OCI-LY7 (cell line): ENCODE measurements at regions not wholly inside any gene's neighbourhood (a gene's known extent, or its start where the extent isn't known, plus 50 kb on each side); places are given as distances from the start of the nearest gene placed in this dataset.

Experiments used
- BruUV-seq: library from RNA; stranded (reverse); fragments of 400-500 nt; replicated peaks from 2 replicates; lab custom pipeline; 2021; lab: Mats Ljungman, UMichigan
- CTCF ChIA-PET: fragments of 300-600 bp; sonication (Branson Sonifier 250); formaldehyde crosslinking; loops from one replicate; lab custom pipeline; 2022; ENCODE audit warnings: antibody characterized with exemption; ENCODE audit not compliant: unreplicated experiment; lab: Charles Lee
- POLR2A ChIA-PET: fragments of 300-600 bp; sonication (Branson Sonifier 250); formaldehyde crosslinking; loops from one replicate; lab custom pipeline; 2022; ENCODE audit warnings: antibody characterized with exemption; lab: Charles Lee
- DNase-seq: peaks from one replicate; pipeline ENCODE4 v3.0.0-alpha.2; 2015; ENCODE audit warnings: low spot score
- H2AFZ ChIP-seq: fragments of 200-600 bp; sonication (generic), shearing (Covaris generic); 2 replicates; pipeline ENCODE4 v1.6.1; 2014; ENCODE audit warnings: mild to moderate bottlenecking, antibody characterized with exemption, low read length, moderate library complexity
- H3K27ac ChIP-seq: fragments of 200-600 bp; sonication (generic); 2 replicates; pipeline ENCODE4 v1.5.1; 2014; ENCODE audit warnings: mixed run types, low read depth, mild to moderate bottlenecking, moderate library complexity, low read length, inconsistent platforms; ENCODE audit not compliant: poor library complexity, severe bottlenecking
- H3K36me3 ChIP-seq: fragments of 200-600 bp; sonication (generic); 2 replicates; pipeline ENCODE4 v1.6.1; 2014; ENCODE audit warnings: mild to moderate bottlenecking, antibody characterized with exemption, low read length, moderate library complexity, mixed read lengths; ENCODE audit not compliant: insufficient read depth
- H3K4me1 ChIP-seq: fragments of 200-600 bp; sonication (generic); 2 replicates; pipeline ENCODE4 v1.5.1; 2014; ENCODE audit warnings: mild to moderate bottlenecking, low read length; ENCODE audit not compliant: insufficient read depth, poor library complexity, severe bottlenecking
- H3K4me2 ChIP-seq: fragments of 200-600 bp; sonication (generic); 2 replicates; pipeline ENCODE4 v1.6.1; 2014; ENCODE audit warnings: mild to moderate bottlenecking, low read length
- H3K4me3 ChIP-seq: fragments of 200-600 bp; sonication (generic); 2 replicates; pipeline ENCODE4 v1.5.1; 2014; ENCODE audit warnings: mild to moderate bottlenecking, low read depth, low read length; ENCODE audit not compliant: poor library complexity, severe bottlenecking
- H3K79me2 ChIP-seq: fragments of 200-600 bp; sonication (generic); 2 replicates; pipeline ENCODE4 v1.6.1; 2016; ENCODE audit warnings: low read depth, mild to moderate bottlenecking, low read length, moderate library complexity, mixed read lengths; ENCODE audit not compliant: insufficient read depth
- H3K9me2 ChIP-seq: fragments of 200-600 bp; sonication (generic); 2 replicates; pipeline ENCODE4 v1.6.1; 2016; ENCODE audit warnings: mild to moderate bottlenecking, low read length, mixed read lengths; ENCODE audit not compliant: insufficient read depth
- H3K9me3 ChIP-seq: fragments of 200-600 bp; sonication (generic); 2 replicates; pipeline ENCODE4 v1.6.1; 2014; ENCODE audit warnings: mild to moderate bottlenecking, mixed run types, low read length, mixed read lengths
- H4K20me1 ChIP-seq: fragments of 200-600 bp; sonication (generic); 2 replicates; pipeline ENCODE4 v1.6.1; 2014; ENCODE audit warnings: mild to moderate bottlenecking, antibody characterized with exemption, low read length, moderate library complexity, mixed read lengths; ENCODE audit not compliant: insufficient read depth
- EZH2phosphoT487 ChIP-seq: fragments of 200-600 bp; sonication (generic); IDR thresholded peaks from 2 replicates; pipeline ENCODE4 v1.6.1; 2018; ENCODE audit warnings: low read depth, borderline replicate concordance, mild to moderate bottlenecking, mixed run types, antibody characterized with exemption, low read length, moderate library complexity, mixed read lengths
- intact Hi-C: fragments of 100-400 bp; cut with micrococcal nuclease; formaldehyde crosslinking; loops from one replicate; pipeline ENCODE4 v1.10.0; 2022; ENCODE audit not compliant: unreplicated experiment
- TF ChIP-seq, protein P1 (sequence below): fragments of 200-600 bp; sonication (generic); conservative IDR thresholded peaks from 2 replicates; pipeline ENCODE4 v1.5.1; 2014; ENCODE audit warnings: mild to moderate bottlenecking, antibody characterized with exemption, low read length, moderate library complexity, mixed read lengths

DNA sequence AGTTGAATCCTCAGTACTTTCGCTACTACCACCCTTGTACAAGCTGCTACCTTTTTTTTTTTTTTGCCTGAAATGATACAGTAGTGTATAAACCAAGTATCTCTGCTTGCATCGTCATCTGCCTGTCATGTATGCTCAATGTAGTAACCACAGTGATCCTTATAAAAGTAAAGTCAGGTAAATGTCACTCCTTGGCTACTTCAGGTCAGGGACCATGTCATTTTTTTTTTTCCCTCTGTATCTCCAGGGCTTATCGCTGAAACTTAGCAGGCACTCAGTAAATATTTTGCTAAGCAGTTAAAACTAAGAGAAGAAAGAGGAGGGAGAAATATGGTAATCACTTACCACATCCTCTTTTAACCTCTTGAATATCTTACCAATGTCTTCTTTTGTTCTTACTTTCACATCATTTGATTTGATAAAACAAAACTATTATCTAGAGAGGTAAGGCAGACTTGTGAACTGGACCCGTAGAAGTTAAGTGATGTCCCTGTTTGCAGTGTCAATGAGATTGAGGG is 96.8 kb upstream of the KLF12 start:
- BruUV-seq = no TSS peak
- ChIA-PET POLR2A (interaction anchor here (0.5 kb wide), 1 partner anchor 382 kb away, joined by 4 read pairs; no protein-coding TSS in a partner anchor), CTCF (no interaction called here)
- Histone ChIP-seq H2AFZ (no peak overlapping the region), H4K20me1 (no peaks in the 10 kb centered on the region), H3K9me3 (no peaks in the 10 kb centered on the region), H3K79me2 (no peaks in the 10 kb centered on the region), H3K4me1 (no peaks in the 10 kb centered on the region), H3K4me3 (no peak overlapping the region), H3K9me2 (no peaks in the 10 kb centered on the region), H3K36me3 (no peaks in the 10 kb centered on the region), H3K27ac (no peak overlapping the region), H3K4me2 (no peak overlapping the region)
- no peak for DNase-seq
- intact Hi-C loops = no loop called here
- TF ChIP-seq, protein P1, sequence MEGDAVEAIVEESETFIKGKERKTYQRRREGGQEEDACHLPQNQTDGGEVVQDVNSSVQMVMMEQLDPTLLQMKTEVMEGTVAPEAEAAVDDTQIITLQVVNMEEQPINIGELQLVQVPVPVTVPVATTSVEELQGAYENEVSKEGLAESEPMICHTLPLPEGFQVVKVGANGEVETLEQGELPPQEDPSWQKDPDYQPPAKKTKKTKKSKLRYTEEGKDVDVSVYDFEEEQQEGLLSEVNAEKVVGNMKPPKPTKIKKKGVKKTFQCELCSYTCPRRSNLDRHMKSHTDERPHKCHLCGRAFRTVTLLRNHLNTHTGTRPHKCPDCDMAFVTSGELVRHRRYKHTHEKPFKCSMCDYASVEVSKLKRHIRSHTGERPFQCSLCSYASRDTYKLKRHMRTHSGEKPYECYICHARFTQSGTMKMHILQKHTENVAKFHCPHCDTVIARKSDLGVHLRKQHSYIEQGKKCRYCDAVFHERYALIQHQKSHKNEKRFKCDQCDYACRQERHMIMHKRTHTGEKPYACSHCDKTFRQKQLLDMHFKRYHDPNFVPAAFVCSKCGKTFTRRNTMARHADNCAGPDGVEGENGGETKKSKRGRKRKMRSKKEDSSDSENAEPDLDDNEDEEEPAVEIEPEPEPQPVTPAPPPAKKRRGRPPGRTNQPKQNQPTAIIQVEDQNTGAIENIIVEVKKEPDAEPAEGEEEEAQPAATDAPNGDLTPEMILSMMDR = no peak
- no peak for TF ChIP-seq EZH2phosphoT487

DNA sequence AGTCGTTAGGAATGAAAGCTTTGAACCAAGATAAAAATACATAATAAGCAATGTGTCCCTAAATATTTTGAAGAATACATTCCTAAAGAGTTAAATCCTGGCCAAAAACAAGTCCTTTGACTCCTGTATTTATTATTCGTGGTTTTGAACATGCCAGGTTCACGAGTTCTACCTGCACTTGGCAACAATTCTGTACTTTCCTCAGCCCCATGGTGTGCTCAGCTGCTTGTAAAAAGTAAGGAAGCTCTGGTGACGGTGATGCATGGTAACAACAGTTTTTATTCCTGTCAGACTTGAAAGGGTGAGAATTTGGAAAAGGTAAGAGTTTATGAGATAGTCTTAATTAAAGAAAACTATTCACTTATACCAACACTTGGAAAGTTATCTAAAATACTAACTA is 95.0 kb upstream of the KLF12 start:
- TF ChIP-seq, protein P1 = no peak
- no peak for TF ChIP-seq EZH2phosphoT487
- Histone ChIP-seq H4K20me1 (no peaks in the 10 kb centered on the region), H3K4me2 (no peak overlapping the region), H3K27ac (no peak overlapping the region), H2AFZ (no peak overlapping the region), H3K4me3 (no peak overlapping the region), H3K36me3 (no peaks in the 10 kb centered on the region), H3K79me2 (no peaks in the 10 kb centered on the region), H3K4me1 (no peaks in the 10 kb centered on the region), H3K9me3 (no peaks in the 10 kb centered on the region), H3K9me2 (no peaks in the 10 kb centered on the region)
- DNase-seq = no peak
- POLR2A ChIA-PET = no interaction called here
- intact Hi-C loops = no loop called here
- CTCF ChIA-PET = interaction anchor here (1.0 kb wide), 1 partner anchor 10 kb away, joined by 3 read pairs; no protein-coding TSS in a partner anchor
- no TSS peak for BruUV-seq

DNA sequence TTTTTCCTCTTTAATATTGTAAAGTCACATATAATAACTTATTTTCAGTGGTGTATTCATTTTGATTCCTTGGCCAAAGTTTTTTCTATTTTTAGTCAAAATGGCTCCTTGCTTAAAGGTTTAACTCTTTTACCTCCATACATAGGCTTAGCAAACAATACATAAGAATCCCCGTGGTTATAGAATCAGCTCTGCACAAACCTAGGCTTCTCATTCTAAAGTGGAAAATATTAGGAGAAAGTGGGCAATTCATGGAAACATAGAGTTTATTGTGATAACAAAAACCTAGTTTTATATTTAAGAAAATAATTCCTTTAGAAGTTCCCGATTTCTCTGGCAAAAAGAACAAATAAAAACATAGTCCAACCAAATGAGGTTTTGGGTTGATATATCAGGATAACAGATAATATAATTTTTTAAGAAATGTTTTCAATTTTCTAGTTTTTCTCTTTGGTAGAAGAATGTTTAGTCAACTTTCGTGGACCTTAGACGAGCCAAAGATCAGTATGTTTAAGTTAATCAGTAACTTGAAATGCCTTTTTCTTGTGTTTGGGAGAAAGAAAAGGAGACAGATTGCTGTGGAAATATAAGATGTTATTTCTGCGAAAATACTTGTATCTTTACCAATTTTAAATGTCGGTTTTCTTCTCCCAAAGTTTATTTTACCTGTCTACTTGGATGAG is 93.4 kb upstream of the KLF12 start:
- ChIA-PET CTCF (no interaction called here), POLR2A (interaction anchor here (1.0 kb wide), 1 partner anchor 45 kb away, joined by 3 read pairs; no protein-coding TSS in a partner anchor)
- Histone ChIP-seq H4K20me1 (no peaks in the 10 kb centered on the region), H3K36me3 (no peaks in the 10 kb centered on the region), H3K9me2 (no peaks in the 10 kb centered on the region), H2AFZ (no peak overlapping the region), H3K4me3 (no peak overlapping the region), H3K4me2 (no peak overlapping the region), H3K79me2 (no peaks in the 10 kb centered on the region), H3K9me3 (no peaks in the 10 kb centered on the region), H3K27ac (no peak overlapping the region), H3K4me1 (no peaks in the 10 kb centered on the region)
- TF ChIP-seq, protein P1 = no peak
- TF ChIP-seq EZH2phosphoT487 = no peak
- DNase-seq = no peak
- BruUV-seq = no TSS peak
- intact Hi-C loops = no loop called here
